HUDEP-2 (cell line): ENCODE measurements at regions not wholly inside any gene's neighbourhood (a gene's known extent, or its start where the extent isn't known, plus 50 kb on each side); places are given as distances from the start of the nearest gene placed in this dataset.
"Not testable (repeated sequence)": the region's sequence is repeated elsewhere in the genome, so short reads cannot be mapped to it uniquely, and the experiment has no call there.

Experiments
- DNase-seq, 76 experiments: peaks; one replicate each; lab custom pipeline; 2025; ENCODE audit not compliant: unreplicated experiment in 76 of 76; lab: John Stamatoyannopoulos, UW

GRCh38 chr5:71771191-71771590 is 52.1 kb downstream of the CARTPT start:
- no peak for DNase-seq

GRCh38 chr5:71778678-71779276 is 59.7 kb downstream of the CARTPT start:
- no peak for DNase-seq

GRCh38 chr5:71780597-71780996 is 61.5 kb downstream of the CARTPT start:
- DNase-seq = no peak

GRCh38 chr5:71782393-71782770 is 63.3 kb downstream of the CARTPT start:
- no peak for DNase-seq

GRCh38 chr5:71782771-71783770 is 64.0 kb downstream of the CARTPT start:
- peak in 45 of 76 experiments; percentile 1 to 52 (median 30) for DNase-seq

- DNase-seq = no peak
Measured at GRCh38 chr5:71783891-71784290, 64.8 kb downstream of the CARTPT start.

GRCh38 chr5:71786337-71787055 is 67.4 kb downstream of the CARTPT start:
- DNase-seq = no peak

- no peak for DNase-seq
Measured at GRCh38 chr5:71788794-71789193, 69.7 kb downstream of the CARTPT start.

- no peak for DNase-seq
Measured at GRCh38 chr5:71789746-71790145, 70.7 kb downstream of the CARTPT start.

GRCh38 chr5:71790433-71790832 is 71.4 kb downstream of the CARTPT start:
- DNase-seq = no peak

GRCh38 chr5:71792041-71792440 is 73.0 kb downstream of the CARTPT start:
- not testable (repeated sequence) for DNase-seq

GRCh38 chr5:71794061-71794695 is 75.1 kb downstream of the CARTPT start:
- no peak for DNase-seq

- no peak for DNase-seq
Measured at GRCh38 chr5:71802673-71803072, 83.6 kb downstream of the CARTPT start.

GRCh38 chr5:71806711-71807110 is 87.6 kb downstream of the CARTPT start:
- DNase-seq = no peak

GRCh38 chr5:71807909-71808308 is 88.8 kb downstream of the CARTPT start:
- no peak for DNase-seq

- DNase-seq = no peak
Measured at GRCh38 chr5:71809446-71809845, 90.4 kb downstream of the CARTPT start.

- DNase-seq = no peak
Measured at GRCh38 chr5:71810023-71810422, 90.9 kb downstream of the CARTPT start.

GRCh38 chr5:71810471-71811195 is 91.6 kb downstream of the CARTPT start:
- DNase-seq = no peak

- DNase-seq = no peak
Measured at GRCh38 chr5:71811779-71812178, 92.7 kb downstream of the CARTPT start.

- no peak for DNase-seq
Measured at GRCh38 chr5:71816307-71816706, 97.2 kb downstream of the CARTPT start.
